ENCODE measurements at regions not wholly inside any gene's neighbourhood (a gene's known extent, or its start where the extent isn't known, plus 50 kb on each side); places are given as distances from the start of the nearest gene placed in this dataset.

- DNase-seq (ENCODE audit: low read depth) = no peak
Observed at GRCh38 chr14:26395726-26396125, 202.1 kb downstream of the NOVA1 start.

- DNase-seq (ENCODE audit: low read depth) = no peak
Observed at GRCh38 chr14:26394150-26394810, 203.6 kb downstream of the NOVA1 start.

- DNase-seq (ENCODE audit: low read depth) = no peak
Observed at GRCh38 chr14:26392498-26392897, 205.3 kb downstream of the NOVA1 start.

- DNase-seq (ENCODE audit: low read depth) = peak; percentile 8
Observed at GRCh38 chr14:26389646-26390508, 208.0 kb downstream of the NOVA1 start.

GRCh38 chr14:26385310-26385709 lies 212.5 kb downstream of the NOVA1 start:
- DNase-seq (ENCODE audit: low read depth) = no peak

GRCh38 chr14:26382901-26383685 lies 214.7 kb downstream of the NOVA1 start:
- DNase-seq (ENCODE audit: low read depth) = no peak

- DNase-seq (ENCODE audit: low read depth) = no peak
Observed at GRCh38 chr14:26381405-26381804, 216.4 kb downstream of the NOVA1 start.

- DNase-seq (ENCODE audit: low read depth) = no peak
Observed at GRCh38 chr14:26380637-26381036, 217.2 kb downstream of the NOVA1 start.

GRCh38 chr14:26379951-26380350 lies 217.9 kb downstream of the NOVA1 start:
- no peak for DNase-seq (ENCODE audit: low read depth)

- no peak for DNase-seq (ENCODE audit: low read depth)
Observed at GRCh38 chr14:26377150-26377549, 220.7 kb downstream of the NOVA1 start.

- DNase-seq (ENCODE audit: low read depth) = no peak
Observed at GRCh38 chr14:26370115-26370514, 227.7 kb downstream of the NOVA1 start.

GRCh38 chr14:26363689-26364088 lies 234.1 kb downstream of the NOVA1 start:
- DNase-seq (ENCODE audit: low read depth) = no peak

- DNase-seq (ENCODE audit: low read depth) = no peak
Observed at GRCh38 chr14:26344596-26344995, 253.2 kb downstream of the NOVA1 start.

GRCh38 chr14:26339381-26339780 lies 258.5 kb downstream of the NOVA1 start:
- DNase-seq (ENCODE audit: low read depth) = no peak

GRCh38 chr14:26338231-26338630 lies 259.6 kb downstream of the NOVA1 start:
- no peak for DNase-seq (ENCODE audit: low read depth)

GRCh38 chr14:26334288-26334687 lies 263.5 kb downstream of the NOVA1 start:
- no peak for DNase-seq (ENCODE audit: low read depth)

- peak; percentile 33 for DNase-seq (ENCODE audit: low read depth)
Observed at GRCh38 chr14:26332966-26333365, 264.9 kb downstream of the NOVA1 start.

- DNase-seq (ENCODE audit: low read depth) = no peak
Observed at GRCh38 chr14:26330982-26331381, 266.9 kb downstream of the NOVA1 start.

- DNase-seq (ENCODE audit: low read depth) = no peak
Observed at GRCh38 chr14:26328791-26329190, 269.0 kb downstream of the NOVA1 start.

GRCh38 chr14:26323869-26324268 lies 274.0 kb downstream of the NOVA1 start:
- DNase-seq (ENCODE audit: low read depth) = no peak

- DNase-seq (ENCODE audit: low read depth) = no peak
Observed at GRCh38 chr14:26320886-26321285, 276.9 kb downstream of the NOVA1 start.

Measured in HT1080 (cell line).